ENCODE measurements at regions not wholly inside any gene's neighbourhood (a gene's known extent, or its start where the extent isn't known, plus 50 kb on each side); places are given as distances from the start of the nearest gene placed in this dataset.

GRCh38 chrX:113833096-113834055 is 750.5 kb upstream of the HTR2C start:
- TF ChIP-seq MIER2 (CRISPR knock-in tag; IDR thresholded peaks at IDR 0.05): no peak
- no peak for TF ChIP-seq ATF2 (CRISPR knock-in tag; IDR thresholded peaks at IDR 0.05)
- TF ChIP-seq CBX2 (IDR thresholded peaks at IDR 0.05; ENCODE audit: low read depth, low read length): no peak
- TF ChIP-seq CBX2 (CRISPR knock-in tag; IDR thresholded peaks at IDR 0.05; ENCODE audit: low read depth): no peak
- TF ChIP-seq EZH2 (conservative IDR thresholded peaks at IDR 0.05; ENCODE audit: low read depth, low read length): no peak
- no peak for TF ChIP-seq FOSL2 (CRISPR knock-in tag; IDR thresholded peaks at IDR 0.05)
- no peak for TF ChIP-seq TAF1 (CRISPR knock-in tag; IDR thresholded peaks at IDR 0.05)
